ENCODE measurements at regions not wholly inside any gene's neighbourhood (a gene's known extent, or its start where the extent isn't known, plus 50 kb on each side); places are given as distances from the start of the nearest gene placed in this dataset.

- no peak for DNase-seq (ENCODE audit: low spot score)
Measured at GRCh38 chr20:50405915-50406609, 104.1 kb upstream of the PTPN1 start.

DNA sequence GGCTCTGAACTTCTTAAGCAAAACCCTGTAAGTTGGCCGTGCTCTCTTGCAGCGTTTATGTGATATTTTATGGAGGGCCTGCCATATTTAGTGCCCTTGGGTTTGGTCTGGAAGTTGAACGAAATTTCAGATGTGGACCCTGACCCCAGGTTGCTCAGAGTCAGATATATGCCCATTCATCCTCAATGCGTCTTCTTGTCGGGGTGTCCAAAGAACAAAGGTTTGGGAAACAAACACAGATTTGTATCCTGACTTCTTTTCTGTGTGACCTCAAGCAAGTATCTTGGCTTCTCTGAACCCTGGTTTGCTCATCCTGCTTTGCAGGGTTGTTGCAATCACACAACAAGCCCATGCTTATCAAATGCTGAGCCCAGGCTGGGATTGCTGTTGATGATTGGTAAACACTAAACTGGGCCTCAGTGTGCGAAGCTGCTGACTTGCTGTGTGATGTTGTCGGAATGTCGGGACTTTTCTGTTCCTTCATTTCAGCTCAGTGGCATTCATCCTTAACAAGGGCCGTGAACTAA, 103.5 kb upstream of the PTPN1 start:
- no peak for DNase-seq (ENCODE audit: low spot score)

DNA sequence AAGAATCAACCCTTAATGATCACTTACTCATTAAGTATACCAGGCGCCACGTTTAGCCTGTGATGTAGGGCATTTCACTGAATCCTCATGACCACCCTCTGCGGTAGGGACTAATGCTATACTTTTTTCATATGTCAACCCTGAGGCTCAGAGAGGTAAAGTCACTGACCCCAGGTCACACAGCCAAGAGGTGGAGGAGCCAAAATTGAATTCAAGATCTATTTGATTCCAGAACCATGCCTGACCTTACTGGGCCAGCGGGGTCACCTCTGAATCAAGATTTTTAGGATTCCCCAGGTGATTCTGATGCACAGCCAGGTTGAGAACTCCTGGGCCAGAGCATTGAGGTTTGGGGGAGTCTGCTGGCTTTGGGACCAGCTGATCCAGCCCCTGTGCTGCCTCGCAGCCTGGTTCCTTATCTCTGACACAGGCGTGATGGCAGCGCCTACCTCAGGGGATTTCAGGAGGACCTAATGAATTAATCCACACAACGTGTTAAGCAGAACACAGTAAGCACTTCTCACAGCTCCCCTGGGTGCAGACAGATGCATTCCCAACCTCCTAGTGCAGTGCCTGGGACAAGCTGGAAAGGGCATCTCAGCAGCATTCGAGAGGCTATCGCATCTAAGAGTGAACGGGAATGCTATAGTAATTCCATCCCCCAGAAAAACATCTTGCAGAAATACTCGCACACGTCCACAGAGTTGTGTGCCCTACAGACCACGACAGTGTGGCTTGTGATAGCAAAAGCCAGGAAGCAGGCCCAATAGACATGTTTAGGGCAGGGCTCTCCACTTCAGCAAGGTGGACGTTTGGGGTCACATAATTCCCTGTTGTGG, 101.4 kb upstream of the PTPN1 start:
- no peak for DNase-seq (ENCODE audit: low spot score)

DNA sequence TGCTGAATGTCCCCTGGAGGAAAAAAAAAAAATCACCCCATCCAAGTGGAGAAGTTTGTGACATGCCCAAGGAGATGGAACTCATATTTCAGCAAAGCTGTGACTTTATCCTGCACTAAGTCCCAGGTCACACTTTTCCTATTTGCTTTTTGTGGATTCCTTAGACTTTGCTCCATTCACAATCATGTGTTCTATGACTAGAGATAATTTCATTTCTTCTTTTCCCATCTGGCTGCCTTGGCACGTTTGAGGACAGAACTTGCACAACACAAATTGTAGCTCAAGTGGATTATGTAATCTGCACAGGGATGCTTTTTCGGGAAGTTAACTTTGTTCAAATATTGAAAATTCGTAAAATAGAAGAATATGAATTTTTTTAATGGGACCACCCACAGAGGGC, 100.7 kb upstream of the PTPN1 start:
- DNase-seq (ENCODE audit: low spot score) = no peak

GRCh38 chr20:50410343-50410742, 99.8 kb upstream of the PTPN1 start:
- no peak for DNase-seq (ENCODE audit: low spot score)

GRCh38 chr20:50412069-50412468, 98.1 kb upstream of the PTPN1 start:
- no peak for DNase-seq (ENCODE audit: low spot score)

- no peak for DNase-seq (ENCODE audit: low spot score)
Measured at GRCh38 chr20:50412499-50412898, 97.7 kb upstream of the PTPN1 start.

- DNase-seq (ENCODE audit: low spot score) = no peak
Measured at GRCh38 chr20:50413088-50413500, 97.1 kb upstream of the PTPN1 start.

GRCh38 chr20:50415021-50415515, 95.1 kb upstream of the PTPN1 start:
- DNase-seq (ENCODE audit: low spot score) = no peak

GRCh38 chr20:50415516-50416268, 94.5 kb upstream of the PTPN1 start:
- no peak for DNase-seq (ENCODE audit: low spot score)

DNA sequence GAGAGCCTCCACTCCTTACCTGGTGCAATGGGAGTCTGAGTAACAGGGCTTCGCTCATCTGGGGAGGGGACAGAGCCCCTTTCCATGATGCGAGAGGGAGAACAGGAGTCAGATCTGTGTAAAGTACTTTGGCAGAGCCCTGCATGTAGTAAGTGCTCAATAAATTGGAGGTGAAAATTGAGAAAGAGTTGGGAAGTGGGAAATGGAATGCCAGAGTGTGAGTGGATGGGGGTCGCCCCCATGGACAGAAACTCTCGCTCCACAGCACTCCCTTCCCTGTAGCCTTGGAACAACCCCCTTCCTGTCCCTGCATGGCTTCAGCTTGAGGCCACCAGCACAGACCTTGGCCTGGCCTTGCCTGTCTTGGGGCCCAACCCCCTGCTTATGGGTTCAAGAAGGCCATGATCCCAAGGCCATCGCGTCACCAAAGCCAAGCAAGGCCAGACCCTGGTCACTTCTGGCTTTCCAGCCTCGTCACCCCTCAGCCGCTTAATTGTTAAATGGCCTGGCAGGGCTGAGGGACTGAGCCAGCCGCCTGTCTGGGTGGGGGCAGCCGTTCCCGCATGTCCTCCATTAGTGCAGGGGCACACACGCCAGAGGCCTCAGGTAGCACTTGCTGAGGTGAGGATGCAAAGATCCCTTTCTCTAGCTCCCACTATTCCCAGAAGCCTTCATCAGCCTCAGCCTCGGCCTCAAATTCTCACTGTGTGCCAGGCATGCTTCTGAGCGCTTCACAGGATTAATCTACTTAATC, 93.7 kb upstream of the PTPN1 start:
- DNase-seq (ENCODE audit: low spot score) = no peak

DNA sequence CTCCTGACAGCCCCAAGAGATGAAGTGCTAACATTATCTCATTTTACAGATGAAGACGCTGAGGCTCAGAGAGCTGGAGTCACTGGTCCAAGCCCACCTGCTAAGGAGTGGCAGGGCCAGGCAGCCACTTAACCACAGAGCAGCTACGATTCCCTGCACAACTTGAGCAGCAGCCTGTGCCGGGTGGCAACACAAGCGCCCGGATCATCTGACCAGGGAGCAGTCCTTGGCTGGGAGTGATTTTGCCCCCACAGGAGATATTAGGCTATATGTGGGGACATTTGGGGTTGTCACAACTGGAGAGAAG, 93.2 kb upstream of the PTPN1 start:
- DNase-seq (ENCODE audit: low spot score) = no peak

DNA sequence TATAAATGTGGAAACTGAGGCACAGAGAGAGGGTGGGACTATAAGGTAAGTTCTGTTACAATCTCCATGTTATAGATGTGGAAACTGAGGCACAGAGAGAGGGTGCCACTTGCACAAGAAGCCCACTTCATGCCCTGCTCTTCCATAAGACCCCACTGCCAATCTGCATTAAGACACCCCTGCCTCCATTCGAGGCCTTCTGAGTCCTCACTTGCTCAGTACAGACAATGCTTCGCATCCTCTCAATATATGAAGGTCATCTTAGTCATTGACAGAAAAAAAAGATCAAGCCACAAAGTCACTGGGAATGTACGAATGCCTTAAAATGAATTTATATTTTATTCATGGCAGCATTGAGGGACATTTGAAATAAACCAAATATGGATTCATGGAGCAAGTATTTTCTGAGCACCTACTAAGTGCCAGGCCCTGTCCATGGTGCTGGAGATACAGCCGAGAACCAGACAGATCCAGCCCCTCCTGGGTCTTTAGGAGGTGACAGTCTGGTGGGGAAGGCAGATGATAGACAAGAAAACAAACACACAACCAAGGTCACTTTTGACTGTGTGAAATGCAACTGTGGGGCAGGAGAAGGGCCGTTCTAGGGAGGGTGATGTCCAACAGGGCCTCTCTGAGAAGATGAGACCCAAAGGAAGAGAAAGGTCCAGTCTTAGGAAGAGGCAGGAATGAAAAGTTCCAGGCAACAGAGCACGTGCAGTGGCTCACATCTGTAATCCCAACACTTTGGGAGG, 92.5 kb upstream of the PTPN1 start:
- DNase-seq (ENCODE audit: low spot score) = no peak

- no peak for DNase-seq (ENCODE audit: low spot score)
Measured at GRCh38 chr20:50418890-50419642, 91.1 kb upstream of the PTPN1 start.

- no peak for DNase-seq (ENCODE audit: low spot score)
Measured at GRCh38 chr20:50420380-50420779, 89.8 kb upstream of the PTPN1 start.

GRCh38 chr20:50421356-50422340, 88.5 kb upstream of the PTPN1 start:
- no peak for DNase-seq (ENCODE audit: low spot score)

DNA sequence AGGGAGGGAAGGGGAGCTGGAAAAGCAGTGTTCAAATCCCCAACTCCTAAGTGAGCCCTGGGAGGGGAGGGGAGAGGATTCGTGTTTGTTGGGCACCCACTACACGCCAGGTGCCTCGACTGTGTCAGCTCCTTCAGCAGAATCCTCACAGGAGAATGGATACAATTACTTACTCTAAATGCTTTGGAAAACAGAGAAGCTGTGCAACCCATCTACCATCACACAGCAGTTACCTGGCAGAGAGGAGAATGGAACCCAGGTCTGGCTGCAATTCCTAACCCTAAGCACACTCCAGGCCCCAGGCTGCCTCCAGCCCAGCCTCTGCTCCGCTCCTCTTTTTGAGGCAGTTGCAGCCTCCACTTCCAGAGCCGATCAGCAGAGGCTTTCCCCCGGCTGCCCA, 86.4 kb upstream of the PTPN1 start:
- DNase-seq (ENCODE audit: low spot score) = no peak

GRCh38 chr20:50425076-50425475, 85.1 kb upstream of the PTPN1 start:
- no peak for DNase-seq (ENCODE audit: low spot score)

Data from HuH-7.5 (cell line).